NCI-H2196 (cell line): ENCODE measurements at regions not wholly inside any gene's neighbourhood (a gene's known extent, or its start where the extent isn't known, plus 50 kb on each side); places are given as distances from the start of the nearest gene placed in this dataset.
"Not testable (repeated sequence)": the region's sequence is repeated elsewhere in the genome, so short reads cannot be mapped to it uniquely, and the experiment has no call there.

Source experiments
- DNase-seq: peaks from one replicate; lab custom pipeline; 2025; ENCODE audit not compliant: unreplicated experiment; lab: John Stamatoyannopoulos, UW

GRCh38 chr18:79595876-79596374, 83.7 kb upstream of the CTDP1 start:
- DNase-seq = no peak

DNA sequence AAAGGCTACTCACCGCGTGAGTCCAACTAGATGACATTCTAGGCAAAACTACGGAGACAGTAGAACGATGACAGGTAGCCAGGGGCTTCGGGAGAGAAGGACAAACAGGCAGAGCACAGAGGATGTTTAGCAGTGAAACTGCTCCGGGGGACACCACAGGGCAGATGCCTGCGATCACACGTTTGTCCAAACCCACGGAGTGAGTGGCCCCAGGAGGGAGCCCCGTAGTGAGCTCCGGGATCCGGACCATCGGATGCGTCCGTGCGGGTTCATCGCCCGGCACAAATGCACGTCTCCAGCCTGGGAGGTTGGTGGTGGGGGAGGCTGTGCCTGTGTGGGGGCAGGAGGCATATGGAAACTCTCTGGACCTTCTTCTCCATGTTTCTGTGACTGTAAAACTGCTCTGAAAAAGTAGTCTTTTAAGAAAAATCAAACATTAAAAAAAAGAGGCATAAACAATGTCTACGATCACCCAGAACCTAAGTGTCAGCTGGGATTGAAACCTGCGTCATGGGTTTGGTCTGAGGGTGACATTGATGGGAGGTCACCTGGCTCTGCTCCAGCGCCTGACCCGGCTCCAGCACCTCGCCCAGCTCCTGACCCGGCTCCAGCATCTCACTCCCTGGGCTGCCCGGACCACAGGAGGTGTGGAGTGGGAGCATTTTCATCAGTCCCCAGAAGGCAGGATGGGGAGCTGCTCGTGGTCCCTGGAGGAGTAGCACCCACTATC, 83.0 kb upstream of the CTDP1 start:
- no peak for DNase-seq

- no peak for DNase-seq
These were observed 82.3 kb upstream of the CTDP1 start for GRCh38 chr18:79597176-79597830.

- no peak for DNase-seq
These were observed 81.6 kb upstream of the CTDP1 start for GRCh38 chr18:79597831-79598632.

DNA sequence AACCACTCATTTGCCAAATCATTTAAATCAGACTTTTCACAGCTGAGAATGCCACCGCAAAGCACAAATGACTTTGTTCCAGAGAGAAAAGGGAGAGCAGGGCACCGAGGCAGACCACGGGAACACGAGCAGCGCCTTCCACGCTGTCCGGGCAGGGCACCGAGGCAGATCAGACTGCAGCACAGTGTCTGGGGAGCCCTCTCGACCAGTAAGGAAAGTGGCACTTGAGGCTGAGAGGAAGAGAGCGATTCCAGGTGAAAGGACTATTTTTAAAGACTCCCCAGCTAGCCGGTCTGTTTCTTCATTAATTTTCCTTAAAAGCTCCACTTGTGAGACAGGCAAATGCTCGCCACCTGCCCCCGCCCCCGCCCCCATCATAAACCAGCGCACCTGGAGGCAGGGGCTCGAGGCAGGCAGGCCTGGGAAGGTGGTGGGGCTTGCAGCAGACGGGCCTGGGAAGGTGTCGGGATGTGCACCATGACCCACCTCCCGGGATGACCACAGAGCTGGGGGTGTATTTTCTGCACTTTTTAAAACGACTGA, 80.9 kb upstream of the CTDP1 start:
- no peak for DNase-seq

DNA sequence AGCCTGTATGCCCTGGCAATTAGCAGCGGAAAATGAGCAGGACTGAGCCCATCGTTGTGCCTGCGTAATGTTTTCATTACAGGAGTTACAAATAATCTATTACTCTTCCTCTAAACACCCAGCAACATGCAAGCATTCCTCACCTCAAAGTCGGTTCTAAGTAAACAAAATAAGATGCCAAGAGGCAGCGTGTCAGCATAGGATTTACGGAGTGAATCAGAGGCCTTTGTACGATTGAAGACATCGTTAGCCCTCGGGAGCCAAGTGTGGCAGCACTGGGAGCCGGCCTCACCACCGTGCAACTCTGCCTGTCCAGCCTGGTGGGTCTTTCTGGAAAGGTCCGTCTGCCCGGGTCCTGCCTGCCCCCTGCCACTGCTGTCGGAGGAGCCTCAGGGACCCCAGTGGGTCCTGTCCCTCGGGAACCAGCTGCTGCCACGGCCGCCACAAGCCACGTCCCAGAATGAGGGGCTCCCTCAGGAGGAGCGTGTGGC, 80.1 kb upstream of the CTDP1 start:
- no peak for DNase-seq

GRCh38 chr18:79600141-79600540, 79.5 kb upstream of the CTDP1 start:
- no peak for DNase-seq

GRCh38 chr18:79600596-79600995, 79.0 kb upstream of the CTDP1 start:
- DNase-seq = no peak

DNA sequence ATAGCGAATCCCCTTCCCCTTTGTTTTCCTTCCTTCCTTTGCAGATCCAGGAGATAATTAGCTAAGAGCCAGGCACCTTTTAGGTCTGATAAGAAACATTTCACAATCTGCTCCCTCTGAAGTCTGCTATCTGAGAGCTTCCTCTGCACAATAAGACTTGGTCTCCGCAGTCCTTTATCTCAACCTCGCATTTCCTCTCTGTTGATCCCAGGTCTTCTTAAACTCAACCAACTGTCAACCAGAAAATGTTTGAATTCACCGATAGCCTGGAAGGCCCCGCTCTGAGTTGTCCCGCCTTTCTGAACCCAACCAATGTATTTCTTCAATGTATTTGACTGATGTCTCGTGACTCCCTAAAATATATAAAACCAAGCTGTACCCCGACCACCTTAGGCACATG, 78.4 kb upstream of the CTDP1 start:
- no peak for DNase-seq

DNA sequence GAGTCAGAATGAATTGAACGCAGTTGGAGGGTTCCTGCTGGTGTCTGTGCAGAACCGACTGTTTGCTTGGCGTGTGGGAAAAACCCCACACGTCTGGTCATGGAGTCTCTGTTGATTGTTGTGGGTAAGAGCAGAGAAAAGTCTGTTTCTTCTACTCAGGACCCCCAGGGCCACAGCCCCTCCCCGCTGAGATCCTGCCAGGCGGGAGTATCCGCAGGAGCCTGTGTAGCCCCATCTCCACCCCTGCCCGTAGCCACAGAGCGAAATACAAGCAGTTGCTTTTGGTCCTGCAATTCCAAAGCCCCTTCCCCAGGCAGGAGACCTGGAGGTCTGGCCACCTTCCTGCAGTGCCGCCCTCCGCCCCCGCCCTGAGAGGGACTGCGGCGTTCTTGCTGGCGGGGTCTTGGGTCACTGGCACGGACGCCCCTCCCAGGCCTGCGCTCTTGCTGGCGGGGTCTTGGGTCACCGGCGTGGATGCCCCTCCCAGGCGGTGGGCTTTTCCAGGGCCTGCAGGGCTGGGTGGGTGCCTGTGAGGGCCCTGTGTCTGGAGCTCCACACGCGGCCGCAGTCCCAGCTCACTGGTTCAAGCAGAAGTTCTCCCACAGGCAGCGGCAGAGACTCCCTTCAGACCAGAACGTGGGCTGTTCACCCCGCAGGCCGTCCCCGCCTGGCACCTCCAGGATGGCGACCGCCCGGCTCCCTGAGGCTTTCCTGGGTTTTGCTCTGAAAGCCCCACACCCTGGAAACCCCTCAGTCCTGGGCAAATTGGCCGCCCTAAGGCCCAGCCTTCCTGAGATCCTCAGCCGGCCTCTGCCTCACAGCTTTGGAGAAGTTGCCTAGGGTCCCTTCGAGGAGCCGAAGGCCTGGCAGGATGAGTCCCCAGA, 76.0 kb upstream of the CTDP1 start:
- DNase-seq = no peak

DNA sequence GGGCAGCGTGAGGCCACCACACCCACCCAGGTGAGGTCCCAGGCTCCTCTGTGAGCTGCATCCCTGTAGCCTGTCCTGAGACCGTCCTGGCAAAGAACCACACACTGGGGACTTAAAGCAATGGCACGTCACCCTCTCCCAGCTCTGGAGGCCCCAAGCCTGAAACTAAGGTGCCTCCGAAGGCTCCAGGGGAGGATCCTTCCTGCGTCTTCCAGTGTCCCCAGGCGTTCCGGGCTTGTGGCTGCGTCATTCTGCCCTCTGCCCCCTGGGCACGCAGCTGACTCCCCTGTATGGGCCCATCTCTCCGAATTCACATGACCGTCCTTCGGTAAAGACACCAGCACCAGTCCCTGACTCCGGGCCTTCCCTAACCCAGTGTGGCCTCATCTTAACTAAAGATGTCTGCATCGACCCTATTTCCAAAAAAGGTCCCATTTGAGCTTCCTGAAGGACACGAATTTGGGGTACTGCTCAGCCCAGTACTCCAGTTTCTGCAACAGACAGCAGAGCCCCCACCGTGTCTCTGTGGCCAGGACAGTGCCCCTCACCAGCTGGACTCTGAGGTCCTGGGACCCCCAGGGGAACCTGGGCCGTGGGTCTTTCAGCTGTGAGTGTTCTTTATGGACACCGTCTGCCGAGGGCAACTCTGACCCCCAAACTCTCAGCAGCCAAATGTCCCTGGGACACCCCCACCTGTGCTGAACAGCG, 75.2 kb upstream of the CTDP1 start:
- DNase-seq = no peak

DNA sequence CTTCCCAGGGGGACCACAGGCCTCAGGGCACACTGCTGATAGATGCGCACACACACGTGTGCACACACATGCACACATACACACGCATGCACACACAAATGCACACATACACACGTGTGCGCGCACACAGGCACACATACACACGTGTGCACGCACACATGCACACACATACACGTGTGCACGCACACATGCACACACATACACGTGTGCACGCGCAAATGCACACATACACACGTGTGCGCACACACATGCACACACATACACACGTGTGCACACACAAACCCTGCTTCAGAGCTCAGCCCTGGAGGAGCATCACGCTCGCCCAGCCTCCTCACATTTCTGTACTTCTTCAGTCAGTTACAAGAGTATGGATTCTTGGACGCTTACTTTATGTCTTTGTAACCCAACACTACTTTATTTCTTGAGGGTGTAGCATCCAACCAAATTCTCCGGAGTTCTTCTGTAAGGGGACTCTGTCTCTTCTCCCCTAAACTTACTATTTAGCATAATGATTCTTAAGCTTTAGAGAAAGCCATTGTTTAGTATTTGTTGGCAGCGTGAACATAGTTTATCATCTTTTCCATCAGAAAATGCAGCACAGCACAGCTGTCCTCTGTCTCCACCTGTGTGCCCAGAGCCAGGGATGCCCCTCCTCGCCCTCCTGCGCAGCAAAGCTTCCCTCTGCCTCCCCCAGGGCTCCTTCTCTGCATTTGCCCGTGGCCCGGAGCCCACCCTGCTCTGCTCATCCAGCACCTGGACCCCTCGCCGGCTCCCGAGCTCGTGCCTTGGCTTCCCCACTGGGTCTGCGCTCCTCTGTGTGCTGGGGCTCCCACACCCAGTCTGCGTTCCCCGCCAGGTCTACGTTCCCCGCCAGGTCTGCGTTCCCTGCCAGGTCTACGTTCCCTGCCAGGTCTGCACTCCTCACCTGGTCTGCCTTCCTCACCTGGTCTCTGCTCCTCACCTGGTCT, 74.4 kb upstream of the CTDP1 start:
- no peak for DNase-seq

GRCh38 chr18:79606071-79606470, 73.5 kb upstream of the CTDP1 start:
- not testable (repeated sequence) for DNase-seq

DNA sequence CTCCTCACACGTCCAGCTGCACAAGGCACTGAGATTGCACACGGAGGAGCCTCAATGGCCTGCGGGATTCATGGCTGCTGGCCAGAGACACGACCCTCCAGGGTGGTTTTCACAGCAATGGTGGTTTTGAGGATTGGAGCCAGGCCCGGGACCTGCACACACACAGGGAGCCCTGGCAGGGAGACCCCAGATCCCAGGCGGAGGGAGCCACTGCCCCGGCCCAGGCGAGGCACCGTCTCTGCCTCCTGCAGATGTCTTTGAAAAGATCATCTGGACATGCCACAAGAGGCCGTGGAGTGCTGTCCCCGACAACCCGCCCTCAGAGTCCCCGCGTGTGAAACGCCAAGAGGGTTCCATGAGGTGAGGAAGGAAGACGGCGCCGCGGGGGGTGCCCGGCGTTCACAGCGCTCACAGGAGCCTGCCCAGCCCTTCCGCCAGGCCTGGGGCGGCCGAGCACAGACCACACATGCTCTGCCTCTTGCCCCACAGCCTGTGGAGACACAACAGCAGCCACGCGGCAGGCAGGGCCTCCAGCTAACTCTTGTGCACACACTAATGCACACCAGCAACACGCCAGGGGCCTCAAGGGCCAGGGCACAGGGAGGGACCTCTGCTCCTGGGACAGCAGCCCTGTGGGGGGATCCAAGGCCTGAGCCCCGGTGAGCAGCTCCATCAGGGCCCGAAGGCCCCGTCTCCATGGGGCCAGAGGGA, 72.8 kb upstream of the CTDP1 start:
- DNase-seq = no peak

- DNase-seq = no peak
These were observed 72.1 kb upstream of the CTDP1 start for GRCh38 chr18:79607361-79607952.

DNA sequence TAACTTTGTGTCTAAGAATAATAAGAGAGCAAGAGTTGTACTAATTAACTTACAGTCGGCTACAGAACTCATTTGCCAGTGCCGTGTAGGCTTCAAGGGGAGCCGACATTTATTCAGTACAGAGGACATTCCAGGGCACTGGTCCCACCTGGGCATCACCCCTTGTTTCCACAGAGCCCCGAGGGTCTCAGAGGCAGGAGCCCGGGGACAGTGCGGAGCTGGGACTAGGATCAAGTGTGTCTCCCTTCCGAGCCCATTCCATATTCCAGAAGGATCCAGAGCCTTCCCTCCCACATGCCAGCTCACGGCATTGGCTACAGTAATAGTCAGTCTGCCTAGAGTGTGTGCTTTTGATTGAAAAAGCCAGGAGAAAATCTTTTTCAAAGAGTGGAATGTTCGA, 71.5 kb upstream of the CTDP1 start:
- no peak for DNase-seq

GRCh38 chr18:79608535-79608934, 71.1 kb upstream of the CTDP1 start:
- DNase-seq = no peak
